ENCODE measurements at regions not wholly inside any gene's neighbourhood (a gene's known extent, or its start where the extent isn't known, plus 50 kb on each side); places are given as distances from the start of the nearest gene placed in this dataset.

DNA sequence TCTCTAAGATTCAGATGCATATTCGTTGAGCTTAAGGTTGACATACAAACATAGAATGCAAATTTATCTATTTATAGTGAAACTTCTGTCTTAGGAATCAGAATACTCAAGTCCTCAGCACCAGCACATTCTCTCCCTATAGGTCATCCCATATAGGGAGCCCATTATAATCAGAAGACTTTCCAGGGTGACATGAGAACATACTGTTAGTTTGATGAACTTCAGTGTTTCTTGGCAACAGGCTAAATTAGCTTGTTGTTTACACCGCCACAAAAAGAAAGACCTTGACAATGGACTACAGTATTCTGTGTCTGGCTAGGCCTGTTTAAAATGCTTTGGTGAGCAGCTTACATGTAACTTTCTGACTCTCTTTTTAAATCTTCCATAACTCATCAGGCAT is 104.2 kb downstream of the TAF11L14 start:
- no CpG with 5 or more reads among the region's 2 CpGs for WGBS (ENCODE audit: extremely low coverage, insufficient read length, low lambda C conversion rate)
- no peak for DNase-seq
- H3K18ac ChIP-seq (ENCODE audit: insufficient read length, low read depth, low read length) = no peak overlapping the region
- no peak overlapping the region for H2BK15ac ChIP-seq (ENCODE audit: low read depth, low read length)
- Mint-ChIP-seq H3K36me3 (ENCODE audit: insufficient read depth in 1 of 3, low read depth in 3 of 3) (no peaks in the 10 kb centered on the region), H3K4me3 (no peak overlapping the region), H3K27ac (no peak overlapping the region), H3K9me3 (no peaks in the 10 kb centered on the region; a peak in 1 of 5 replicates), H3K27me3 (ENCODE audit: low read depth) (no peaks in the 10 kb centered on the region; the same call in 1 of the 2 replicates), H3K4me1 (0 out of 4 replicates have a peak, but pooled peaks cover 0 to under 1% of the 10 kb centered on the region in 2 experiments)
- no peak overlapping the region for H4K5ac ChIP-seq (ENCODE audit: insufficient read length, low read depth, low read length)
- no peak overlapping the region for H3K14ac ChIP-seq (ENCODE audit: insufficient read depth, low read length)
- H2AK5ac ChIP-seq (ENCODE audit: insufficient read length, low read length) = no peak overlapping the region
- no peak overlapping the region for H3K4me2 ChIP-seq (ENCODE audit: insufficient read depth, insufficient read length, low read length)
- no peak overlapping the region for H3K23ac ChIP-seq (ENCODE audit: insufficient read length, low read depth, low read length)
- no peak overlapping the region for H2BK120ac ChIP-seq (ENCODE audit: low read depth, low read length, poor library complexity, severe bottlenecking)
- H2BK5ac ChIP-seq (ENCODE audit: insufficient read length, low read length) = no peak overlapping the region
- no peaks in the 10 kb centered on the region for H3K9me3 ChIP-seq (ENCODE audit: control insufficient read depth, low read depth, low read length)
- H3K4ac ChIP-seq (ENCODE audit: low read depth, low read length) = no peak overlapping the region
- H3K79me2 ChIP-seq (ENCODE audit: insufficient read depth, low read length) = no peaks in the 10 kb centered on the region
- H2BK20ac ChIP-seq (ENCODE audit: low read depth, low read length, poor library complexity, severe bottlenecking) = no peak overlapping the region
- no peak overlapping the region for H4K91ac ChIP-seq (ENCODE audit: insufficient read length, low read depth, low read length)
- H3K56ac ChIP-seq (ENCODE audit: insufficient read length, low read depth, low read length) = no peak overlapping the region
- no peaks in the 10 kb centered on the region for H3K23me2 ChIP-seq (ENCODE audit: insufficient read length, low read depth, low read length, poor library complexity, severe bottlenecking)
- no peaks in the 10 kb centered on the region for H4K20me1 ChIP-seq (ENCODE audit: control insufficient read depth, insufficient read depth, insufficient read length)
- no peak overlapping the region for H3T11ph ChIP-seq (ENCODE audit: low read length)
- no peak overlapping the region for H3K9ac ChIP-seq (ENCODE audit: extremely low read depth, insufficient read length, low read length)
- H4K8ac ChIP-seq (replicated peaks; ENCODE audit: insufficient read length, low read depth, low read length) = no peak overlapping the region
- H3K27ac ChIP-seq (ENCODE audit: insufficient read length, low read depth, low read length) = no peak overlapping the region
- H3K79me1 ChIP-seq (ENCODE audit: insufficient read depth, low read depth, low read length, poor library complexity, severe bottlenecking) = no peaks in the 10 kb centered on the region
- no peaks in the 10 kb centered on the region for H3K4me1 ChIP-seq (ENCODE audit: insufficient read depth, low read length)
- H3K27me3 ChIP-seq (ENCODE audit: insufficient read depth, low read length) = no peaks in the 10 kb centered on the region
- TF ChIP-seq, protein P1, sequence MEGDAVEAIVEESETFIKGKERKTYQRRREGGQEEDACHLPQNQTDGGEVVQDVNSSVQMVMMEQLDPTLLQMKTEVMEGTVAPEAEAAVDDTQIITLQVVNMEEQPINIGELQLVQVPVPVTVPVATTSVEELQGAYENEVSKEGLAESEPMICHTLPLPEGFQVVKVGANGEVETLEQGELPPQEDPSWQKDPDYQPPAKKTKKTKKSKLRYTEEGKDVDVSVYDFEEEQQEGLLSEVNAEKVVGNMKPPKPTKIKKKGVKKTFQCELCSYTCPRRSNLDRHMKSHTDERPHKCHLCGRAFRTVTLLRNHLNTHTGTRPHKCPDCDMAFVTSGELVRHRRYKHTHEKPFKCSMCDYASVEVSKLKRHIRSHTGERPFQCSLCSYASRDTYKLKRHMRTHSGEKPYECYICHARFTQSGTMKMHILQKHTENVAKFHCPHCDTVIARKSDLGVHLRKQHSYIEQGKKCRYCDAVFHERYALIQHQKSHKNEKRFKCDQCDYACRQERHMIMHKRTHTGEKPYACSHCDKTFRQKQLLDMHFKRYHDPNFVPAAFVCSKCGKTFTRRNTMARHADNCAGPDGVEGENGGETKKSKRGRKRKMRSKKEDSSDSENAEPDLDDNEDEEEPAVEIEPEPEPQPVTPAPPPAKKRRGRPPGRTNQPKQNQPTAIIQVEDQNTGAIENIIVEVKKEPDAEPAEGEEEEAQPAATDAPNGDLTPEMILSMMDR (conservative IDR thresholded peaks at IDR 0.05) = no peak
- no peak overlapping the region for H2AFZ ChIP-seq (ENCODE audit: low read length)
- H2BK12ac ChIP-seq (ENCODE audit: insufficient read length, low read depth, low read length) = no peak overlapping the region

Measured in H9 (cell line).